ENCODE measurements at regions not wholly inside any gene's neighbourhood (a gene's known extent, or its start where the extent isn't known, plus 50 kb on each side); places are given as distances from the start of the nearest gene placed in this dataset.

DNA sequence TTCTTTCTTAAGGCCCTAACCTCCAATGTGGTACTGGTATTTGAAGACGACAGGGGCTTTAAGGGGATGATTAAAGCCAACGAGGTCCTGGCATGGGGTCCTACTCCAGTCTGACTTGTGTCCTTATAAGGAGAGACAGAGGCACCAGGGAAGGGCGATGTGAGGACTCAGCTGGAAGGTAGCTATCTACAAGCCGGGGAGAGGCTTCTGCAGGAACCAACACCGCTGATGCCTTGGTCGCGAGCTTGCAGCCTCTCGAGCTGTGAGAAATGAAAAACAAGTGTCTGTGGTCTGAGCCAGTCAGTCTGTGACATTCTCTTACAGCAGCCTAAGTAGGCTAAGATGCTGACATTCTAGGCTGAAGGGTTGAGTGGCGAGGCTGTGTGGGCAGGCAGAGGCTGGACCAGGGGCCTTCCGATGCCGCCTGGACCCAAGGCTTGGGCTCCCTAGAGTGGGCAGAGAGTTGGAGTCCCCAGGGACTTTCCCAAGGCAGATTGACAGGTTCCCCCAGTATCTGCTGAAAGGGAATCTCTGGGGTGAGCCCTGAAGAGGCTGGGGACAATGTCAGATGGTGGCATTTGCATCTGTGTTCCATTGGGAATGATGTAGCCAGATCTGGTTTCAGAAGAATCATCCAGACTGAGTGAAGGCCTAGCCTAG is 322.9 kb upstream of the HS6ST1 start:
- TF ChIP-seq, protein P1, sequence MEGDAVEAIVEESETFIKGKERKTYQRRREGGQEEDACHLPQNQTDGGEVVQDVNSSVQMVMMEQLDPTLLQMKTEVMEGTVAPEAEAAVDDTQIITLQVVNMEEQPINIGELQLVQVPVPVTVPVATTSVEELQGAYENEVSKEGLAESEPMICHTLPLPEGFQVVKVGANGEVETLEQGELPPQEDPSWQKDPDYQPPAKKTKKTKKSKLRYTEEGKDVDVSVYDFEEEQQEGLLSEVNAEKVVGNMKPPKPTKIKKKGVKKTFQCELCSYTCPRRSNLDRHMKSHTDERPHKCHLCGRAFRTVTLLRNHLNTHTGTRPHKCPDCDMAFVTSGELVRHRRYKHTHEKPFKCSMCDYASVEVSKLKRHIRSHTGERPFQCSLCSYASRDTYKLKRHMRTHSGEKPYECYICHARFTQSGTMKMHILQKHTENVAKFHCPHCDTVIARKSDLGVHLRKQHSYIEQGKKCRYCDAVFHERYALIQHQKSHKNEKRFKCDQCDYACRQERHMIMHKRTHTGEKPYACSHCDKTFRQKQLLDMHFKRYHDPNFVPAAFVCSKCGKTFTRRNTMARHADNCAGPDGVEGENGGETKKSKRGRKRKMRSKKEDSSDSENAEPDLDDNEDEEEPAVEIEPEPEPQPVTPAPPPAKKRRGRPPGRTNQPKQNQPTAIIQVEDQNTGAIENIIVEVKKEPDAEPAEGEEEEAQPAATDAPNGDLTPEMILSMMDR (IDR thresholded peaks at IDR 0.05) = no peak
- TF ChIP-seq EP300 (IDR thresholded peaks at IDR 0.05) = no peak
- no peak for TF ChIP-seq POLR2A (IDR thresholded peaks at IDR 0.05)
- no peak for TF ChIP-seq POLR2AphosphoS5 (IDR thresholded peaks at IDR 0.05)

Measured in gastroesophageal sphincter (tissue), 3 donors.